Superior temporal gyrus (tissue), 1 donor: ENCODE measurements at regions not wholly inside any gene's neighbourhood (a gene's known extent, or its start where the extent isn't known, plus 50 kb on each side); places are given as distances from the start of the nearest gene placed in this dataset.
"Not testable (repeated sequence)": the region's sequence is repeated elsewhere in the genome, so short reads cannot be mapped to it uniquely, and the experiment has no call there.

ENCODE experiments used
- DNase-seq: peaks from one replicate; pipeline ENCODE4 v3.0.0-alpha.2; 2016; ENCODE audit errors: extremely low spot score

- peak; percentile 75 for DNase-seq
These were observed 128.5 kb upstream of the ARX start for GRCh38 chrX:25144043-25144940.

GRCh38 chrX:25143596-25143995 lies 127.8 kb upstream of the ARX start:
- DNase-seq = no peak

- DNase-seq = no peak
These were observed 125.9 kb upstream of the ARX start for GRCh38 chrX:25141684-25142083.

GRCh38 chrX:25131055-25131454 lies 115.3 kb upstream of the ARX start:
- DNase-seq = no peak

- DNase-seq = no peak
These were observed 114.9 kb upstream of the ARX start for GRCh38 chrX:25130619-25131018.

- DNase-seq = no peak
These were observed 109.7 kb upstream of the ARX start for GRCh38 chrX:25125483-25125882.

GRCh38 chrX:25124391-25124790 lies 108.6 kb upstream of the ARX start:
- DNase-seq = no peak

GRCh38 chrX:25112156-25112555 lies 96.4 kb upstream of the ARX start:
- DNase-seq = no peak

GRCh38 chrX:25108481-25108880 lies 92.7 kb upstream of the ARX start:
- no peak for DNase-seq

GRCh38 chrX:25105221-25105620 lies 89.5 kb upstream of the ARX start:
- DNase-seq = peak; percentile 8

- DNase-seq = no peak
These were observed 80.8 kb upstream of the ARX start for GRCh38 chrX:25096522-25097045.

GRCh38 chrX:25091152-25091551 lies 75.4 kb upstream of the ARX start:
- DNase-seq = not testable (repeated sequence)

GRCh38 chrX:25084446-25084845 lies 68.7 kb upstream of the ARX start:
- no peak for DNase-seq

- no peak for DNase-seq
These were observed 67.9 kb upstream of the ARX start for GRCh38 chrX:25083661-25084060.

GRCh38 chrX:25079020-25079419 lies 63.3 kb upstream of the ARX start:
- DNase-seq = no peak

- DNase-seq = no peak
These were observed 61.3 kb upstream of the ARX start for GRCh38 chrX:25076941-25077500.

GRCh38 chrX:25072247-25072646 lies 56.5 kb upstream of the ARX start:
- no peak for DNase-seq

- DNase-seq = no peak
These were observed 54.3 kb upstream of the ARX start for GRCh38 chrX:25070038-25070437.

- DNase-seq = no peak
These were observed 53.4 kb upstream of the ARX start for GRCh38 chrX:25069209-25069608.

- no peak for DNase-seq
These were observed 52.6 kb upstream of the ARX start for GRCh38 chrX:25068340-25068739.

GRCh38 chrX:25067271-25068172 lies 51.8 kb upstream of the ARX start:
- DNase-seq = no peak

GRCh38 chrX:25066131-25066530 lies 50.4 kb upstream of the ARX start:
- DNase-seq = no peak
